ENCODE measurements at regions not wholly inside any gene's neighbourhood (a gene's known extent, or its start where the extent isn't known, plus 50 kb on each side); places are given as distances from the start of the nearest gene placed in this dataset.
A peak's percentile ranks its signal among the peaks of the same experiment; 100 is the strongest.

DNA sequence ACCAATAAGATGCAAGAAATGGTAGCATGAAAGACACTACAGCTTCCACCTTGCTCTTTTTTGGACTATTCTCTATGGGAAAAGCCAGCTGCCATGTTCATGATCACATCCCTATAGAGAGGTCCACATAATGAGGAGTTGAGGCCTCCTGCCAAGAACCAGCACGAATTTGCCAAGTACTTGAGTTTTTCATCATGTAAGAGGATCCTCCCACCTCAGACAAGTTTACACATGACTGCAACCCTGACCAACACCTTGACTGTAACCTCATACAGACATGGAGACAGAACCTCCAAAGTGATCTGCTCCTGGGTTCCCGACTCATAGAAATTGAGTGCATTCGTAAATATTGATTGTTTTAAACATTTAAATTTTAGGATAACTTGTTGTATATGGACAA, 135.2 kb upstream of the TSPAN5 start:
- Mint-ChIP-seq H3K9me3 (peaks cover 13% of the 10 kb centered on the region), H3K4me1 (peaks cover 9% of the 10 kb centered on the region), H3K36me3 (ENCODE audit: low read depth) (no peaks in the 10 kb centered on the region), H3K27ac (no peak overlapping the region), H3K4me3 (no peak overlapping the region), H3K27me3 (ENCODE audit: low read depth, poor library complexity) (peaks cover 6% of the 10 kb centered on the region)
- no peak for DNase-seq
- TF ChIP-seq, protein P1, sequence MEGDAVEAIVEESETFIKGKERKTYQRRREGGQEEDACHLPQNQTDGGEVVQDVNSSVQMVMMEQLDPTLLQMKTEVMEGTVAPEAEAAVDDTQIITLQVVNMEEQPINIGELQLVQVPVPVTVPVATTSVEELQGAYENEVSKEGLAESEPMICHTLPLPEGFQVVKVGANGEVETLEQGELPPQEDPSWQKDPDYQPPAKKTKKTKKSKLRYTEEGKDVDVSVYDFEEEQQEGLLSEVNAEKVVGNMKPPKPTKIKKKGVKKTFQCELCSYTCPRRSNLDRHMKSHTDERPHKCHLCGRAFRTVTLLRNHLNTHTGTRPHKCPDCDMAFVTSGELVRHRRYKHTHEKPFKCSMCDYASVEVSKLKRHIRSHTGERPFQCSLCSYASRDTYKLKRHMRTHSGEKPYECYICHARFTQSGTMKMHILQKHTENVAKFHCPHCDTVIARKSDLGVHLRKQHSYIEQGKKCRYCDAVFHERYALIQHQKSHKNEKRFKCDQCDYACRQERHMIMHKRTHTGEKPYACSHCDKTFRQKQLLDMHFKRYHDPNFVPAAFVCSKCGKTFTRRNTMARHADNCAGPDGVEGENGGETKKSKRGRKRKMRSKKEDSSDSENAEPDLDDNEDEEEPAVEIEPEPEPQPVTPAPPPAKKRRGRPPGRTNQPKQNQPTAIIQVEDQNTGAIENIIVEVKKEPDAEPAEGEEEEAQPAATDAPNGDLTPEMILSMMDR (IDR thresholded peaks at IDR 0.05) = no peak

DNA sequence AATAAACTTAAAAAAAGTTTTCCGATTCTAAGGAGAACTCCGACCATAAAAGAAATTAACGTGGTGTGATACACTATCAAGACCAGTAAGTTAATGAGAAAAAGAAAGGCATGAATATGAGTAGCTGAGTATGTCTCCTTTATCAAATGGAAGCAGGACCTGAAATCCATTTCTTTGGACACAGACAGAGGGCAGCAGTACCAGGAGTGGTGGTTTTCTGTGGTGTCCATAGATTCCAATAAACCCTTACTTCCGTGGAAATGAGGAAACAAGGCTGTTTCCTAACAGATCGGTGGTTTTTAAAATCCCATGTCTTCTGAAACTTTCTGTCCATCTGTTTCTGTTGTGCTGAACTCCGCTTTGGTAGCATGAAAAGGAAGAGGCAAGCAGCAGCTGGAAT, 128.5 kb upstream of the TSPAN5 start:
- Mint-ChIP-seq H3K27ac (no peak overlapping the region), H3K27me3 (ENCODE audit: low read depth, poor library complexity) (peaks cover 2% of the 10 kb centered on the region), H3K4me1 (peaks cover 40% of the 10 kb centered on the region), H3K36me3 (ENCODE audit: low read depth) (no peaks in the 10 kb centered on the region), H3K9me3 (peaks cover 13% of the 10 kb centered on the region), H3K4me3 (no peak overlapping the region)
- no peak for DNase-seq
- TF ChIP-seq, protein P1 (IDR thresholded peaks at IDR 0.05) = no peak

DNA sequence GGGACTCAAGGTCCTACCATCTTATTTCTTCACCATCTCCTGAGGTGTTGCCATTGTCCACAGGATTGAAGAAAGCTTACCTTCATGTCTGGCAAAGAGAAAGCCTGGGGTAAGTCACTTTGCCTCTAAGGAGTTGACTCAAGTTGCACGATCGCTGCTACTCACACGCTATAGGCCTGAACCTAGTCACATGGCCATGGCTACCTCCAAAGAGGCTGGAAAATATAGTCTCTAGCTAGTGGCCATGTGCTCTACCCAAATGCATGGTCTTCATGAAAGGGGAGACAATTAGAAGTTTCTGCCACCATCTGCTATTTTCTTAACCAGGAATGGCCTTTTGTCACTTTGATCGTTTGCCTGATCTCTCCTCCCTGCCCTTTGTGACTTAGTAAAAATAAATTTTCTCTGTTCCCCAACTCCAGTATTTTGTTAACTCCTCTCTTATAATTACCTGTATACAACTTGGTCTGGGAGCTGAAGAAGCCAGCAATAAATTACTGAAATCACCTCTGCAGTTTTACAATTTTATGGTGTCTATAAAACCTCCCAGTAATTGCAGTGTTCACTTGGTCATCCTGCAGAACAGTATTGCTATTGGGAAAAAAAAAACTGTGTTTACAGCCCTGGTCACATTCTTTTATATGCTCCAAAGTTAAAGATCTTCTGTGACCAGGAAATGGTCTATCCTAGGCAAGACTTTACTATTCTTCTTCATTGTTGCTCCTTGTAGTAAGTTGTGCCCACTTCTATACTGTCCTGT, 126.7 kb upstream of the TSPAN5 start:
- Mint-ChIP-seq H3K4me3 (no peak overlapping the region), H3K4me1 (peaks cover 47% of the 10 kb centered on the region), H3K27ac (peak overlapping the region; percentile 37), H3K36me3 (ENCODE audit: low read depth) (no peaks in the 10 kb centered on the region), H3K27me3 (ENCODE audit: low read depth, poor library complexity) (peaks cover 2% of the 10 kb centered on the region), H3K9me3 (peaks cover 12% of the 10 kb centered on the region)
- TF ChIP-seq, protein P1 (IDR thresholded peaks at IDR 0.05) = no peak
- DNase-seq = no peak

DNA sequence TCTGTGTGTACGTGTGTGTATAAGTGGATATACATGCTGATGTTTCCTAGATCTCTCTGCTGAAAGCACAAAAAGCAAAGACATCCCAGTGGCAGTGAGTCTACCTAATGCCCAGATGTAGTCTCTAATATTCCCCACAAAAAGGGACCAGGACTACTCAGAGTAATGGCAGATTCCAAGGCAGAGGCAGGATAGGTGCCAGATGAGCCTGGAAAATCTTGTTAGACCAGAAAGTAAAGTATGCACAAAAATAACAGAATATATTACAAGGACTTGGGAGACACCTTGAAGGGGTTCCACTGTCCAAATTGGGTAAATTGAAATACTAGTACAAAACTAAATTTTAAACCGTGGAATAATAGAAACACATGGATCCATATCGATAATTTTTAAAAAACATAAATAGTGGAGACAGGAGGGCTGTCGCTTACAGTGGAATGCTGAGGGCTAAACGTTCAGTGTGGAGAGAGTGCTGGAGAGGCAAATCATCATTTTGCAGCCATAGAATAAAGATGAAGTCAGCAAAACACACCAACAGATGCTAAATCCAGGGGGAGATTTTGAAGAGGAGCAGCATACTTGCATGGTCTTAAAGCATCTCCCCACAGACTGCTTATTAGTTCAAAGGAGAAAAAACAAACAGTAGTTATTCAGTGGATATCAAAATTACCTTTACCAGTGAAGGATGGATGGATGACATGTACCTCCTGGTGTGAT, 123.4 kb upstream of the TSPAN5 start:
- Mint-ChIP-seq H3K4me3 (no peak overlapping the region), H3K27me3 (ENCODE audit: low read depth, poor library complexity) (no peaks in the 10 kb centered on the region), H3K9me3 (no peaks in the 10 kb centered on the region), H3K27ac (peak overlapping the region; percentile 21), H3K4me1 (peaks cover 62% of the 10 kb centered on the region), H3K36me3 (ENCODE audit: low read depth) (no peaks in the 10 kb centered on the region)
- DNase-seq = no peak
- TF ChIP-seq, protein P1 (IDR thresholded peaks at IDR 0.05) = no peak

DNA sequence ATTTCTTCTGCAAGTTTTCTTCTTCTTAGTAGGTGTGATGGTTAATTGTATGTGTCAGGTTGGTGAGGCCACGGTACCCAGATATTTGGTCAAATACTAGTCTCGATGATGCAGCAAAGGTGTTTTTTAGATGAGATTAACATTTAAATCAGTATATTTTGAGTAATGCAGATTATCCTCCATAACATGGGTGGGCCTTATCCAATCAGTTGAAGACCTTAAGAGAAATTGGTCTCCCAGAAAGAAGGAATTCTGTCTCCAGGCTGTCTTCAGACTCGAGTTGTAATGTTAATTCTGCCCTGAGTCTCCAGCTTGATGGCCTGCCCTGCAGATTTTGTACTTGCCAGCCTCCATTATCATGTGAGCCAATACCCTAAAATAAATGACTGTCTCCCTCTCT, 122.5 kb upstream of the TSPAN5 start:
- no peak for DNase-seq
- no peaks in the 10 kb centered on the region for H3K36me3 Mint-ChIP-seq (ENCODE audit: low read depth)
- no peaks in the 10 kb centered on the region for H3K27me3 Mint-ChIP-seq (ENCODE audit: low read depth, poor library complexity)
- no peak overlapping the region for H3K27ac Mint-ChIP-seq
- H3K9me3 Mint-ChIP-seq = no peaks in the 10 kb centered on the region
- peaks cover 56% of the 10 kb centered on the region for H3K4me1 Mint-ChIP-seq
- no peak overlapping the region for H3K4me3 Mint-ChIP-seq
- TF ChIP-seq, protein P1 (IDR thresholded peaks at IDR 0.05) = no peak
